BE2C (cell line): ENCODE measurements at regions not wholly inside any gene's neighbourhood (a gene's known extent, or its start where the extent isn't known, plus 50 kb on each side); places are given as distances from the start of the nearest gene placed in this dataset.

ENCODE experiments used
- DNase-seq: peaks from one replicate; pipeline ENCODE4 v3.0.0-alpha.2; 2020
- H3K27me3 ChIP-seq: fragments of 250-450 bp; sonication (Bioruptor Pico); 2 replicates; pipeline ENCODE4 v1.5.1; 2020; ENCODE audit warnings: mild to moderate bottlenecking
- H3K36me3 ChIP-seq: fragments of 250-450 bp; sonication (Bioruptor Pico); 2 replicates; pipeline ENCODE4 v1.5.1; 2020; ENCODE audit warnings: mild to moderate bottlenecking
- H3K4me1 ChIP-seq: fragments of 250-450 bp; sonication (Bioruptor Pico); 2 replicates; pipeline ENCODE4 v1.5.1; 2020
- H3K4me3 ChIP-seq: 2 replicates; pipeline ENCODE4 v1.5.1; 2011; ENCODE audit warnings: low read depth, low read length
- H3K9me3 ChIP-seq: fragments of 250-450 bp; sonication (Bioruptor Pico); 2 replicates; pipeline ENCODE4 v1.5.1; 2020
- TF ChIP-seq, protein P1 (sequence below): IDR thresholded peaks from 2 replicates; pipeline ENCODE4 v1.5.1; 2012; ENCODE audit warnings: mild to moderate bottlenecking, low read depth, low read length

DNA sequence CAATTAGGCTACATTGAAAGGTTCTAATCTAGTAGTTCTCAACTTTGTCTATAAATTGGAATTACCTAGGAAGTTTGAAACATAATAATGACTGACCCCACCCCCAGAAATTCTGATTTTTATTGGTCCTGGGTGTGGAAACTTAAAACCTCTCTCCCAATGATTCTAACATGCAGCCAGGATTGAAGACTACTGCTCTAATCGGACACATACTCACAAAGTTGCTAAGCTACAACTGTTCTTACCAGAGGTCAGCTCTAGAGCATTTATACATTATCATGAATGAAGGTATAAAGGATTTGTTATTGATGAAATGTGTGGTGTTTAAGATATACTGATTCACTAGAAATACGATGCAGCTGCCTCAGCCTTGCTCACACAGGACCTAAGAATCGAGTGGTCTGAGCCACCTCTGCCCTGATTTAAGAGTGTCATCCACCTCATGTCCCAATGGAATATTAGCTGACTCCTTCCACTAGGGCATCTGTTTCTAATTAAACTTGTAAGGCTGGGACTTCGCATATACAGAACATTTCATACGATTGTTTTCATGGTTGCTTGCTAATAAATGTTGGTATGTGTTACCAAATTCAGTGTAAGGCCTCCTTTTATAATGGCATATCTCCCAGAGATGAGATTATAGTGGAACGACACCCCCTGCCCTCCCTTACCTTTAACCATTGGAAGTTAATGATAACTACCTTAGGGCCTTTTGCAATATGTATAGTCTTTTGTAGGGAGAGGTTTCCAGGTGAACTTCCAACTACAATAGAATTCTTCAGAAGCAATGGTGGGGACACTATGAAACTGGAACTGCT, 410.8 kb upstream of the PDE3A start:
- no peak overlapping the region for H3K4me3 ChIP-seq
- peak; percentile 28 for DNase-seq
- TF ChIP-seq, protein P1, sequence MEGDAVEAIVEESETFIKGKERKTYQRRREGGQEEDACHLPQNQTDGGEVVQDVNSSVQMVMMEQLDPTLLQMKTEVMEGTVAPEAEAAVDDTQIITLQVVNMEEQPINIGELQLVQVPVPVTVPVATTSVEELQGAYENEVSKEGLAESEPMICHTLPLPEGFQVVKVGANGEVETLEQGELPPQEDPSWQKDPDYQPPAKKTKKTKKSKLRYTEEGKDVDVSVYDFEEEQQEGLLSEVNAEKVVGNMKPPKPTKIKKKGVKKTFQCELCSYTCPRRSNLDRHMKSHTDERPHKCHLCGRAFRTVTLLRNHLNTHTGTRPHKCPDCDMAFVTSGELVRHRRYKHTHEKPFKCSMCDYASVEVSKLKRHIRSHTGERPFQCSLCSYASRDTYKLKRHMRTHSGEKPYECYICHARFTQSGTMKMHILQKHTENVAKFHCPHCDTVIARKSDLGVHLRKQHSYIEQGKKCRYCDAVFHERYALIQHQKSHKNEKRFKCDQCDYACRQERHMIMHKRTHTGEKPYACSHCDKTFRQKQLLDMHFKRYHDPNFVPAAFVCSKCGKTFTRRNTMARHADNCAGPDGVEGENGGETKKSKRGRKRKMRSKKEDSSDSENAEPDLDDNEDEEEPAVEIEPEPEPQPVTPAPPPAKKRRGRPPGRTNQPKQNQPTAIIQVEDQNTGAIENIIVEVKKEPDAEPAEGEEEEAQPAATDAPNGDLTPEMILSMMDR: no peak
- no peaks in the 10 kb centered on the region for H3K36me3 ChIP-seq
- peaks cover 24% of the 10 kb centered on the region for H3K4me1 ChIP-seq
- H3K9me3 ChIP-seq: no peaks in the 10 kb centered on the region
- no peaks in the 10 kb centered on the region for H3K27me3 ChIP-seq

DNA sequence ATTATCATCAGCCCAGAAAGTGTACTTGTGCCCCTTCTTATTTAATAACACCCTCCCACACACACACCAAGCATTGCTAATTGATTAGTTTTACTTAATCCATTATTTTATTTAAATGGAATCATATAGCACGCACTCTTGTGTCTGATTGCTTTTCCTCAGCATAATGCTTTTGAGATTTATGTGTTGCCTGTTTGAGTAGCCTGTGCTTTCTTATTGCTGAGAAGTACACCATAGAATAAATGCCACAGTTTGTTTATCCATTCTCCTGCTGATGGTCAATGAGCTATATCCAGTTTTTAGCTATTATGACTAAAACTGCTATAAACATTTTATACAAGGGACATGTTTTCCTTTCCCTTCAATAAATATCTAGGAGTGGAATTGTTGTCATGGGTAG, 409.9 kb upstream of the PDE3A start:
- H3K36me3 ChIP-seq: no peaks in the 10 kb centered on the region
- H3K4me1 ChIP-seq: peaks cover 23% of the 10 kb centered on the region
- TF ChIP-seq, protein P1: no peak
- no peak overlapping the region for H3K4me3 ChIP-seq
- no peak for DNase-seq
- no peaks in the 10 kb centered on the region for H3K9me3 ChIP-seq
- no peaks in the 10 kb centered on the region for H3K27me3 ChIP-seq

DNA sequence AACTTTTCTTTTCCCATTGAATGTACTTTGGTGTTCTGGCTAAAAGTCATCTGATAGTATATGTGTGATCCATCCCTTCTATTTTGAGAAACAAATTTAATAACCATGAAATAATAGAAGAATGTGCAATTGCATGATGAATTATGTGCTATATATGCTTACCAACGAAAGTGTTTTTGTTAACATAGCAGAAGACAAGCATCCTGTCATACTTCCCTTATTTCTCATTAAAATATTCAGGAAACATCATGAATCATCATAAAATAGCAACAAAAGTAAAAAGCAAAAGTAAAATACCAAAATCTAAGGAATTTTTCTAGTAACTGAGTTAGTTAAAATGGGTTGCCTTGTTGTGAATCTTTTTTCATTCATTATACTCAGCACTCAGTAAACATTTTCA, 409.0 kb upstream of the PDE3A start:
- H3K9me3 ChIP-seq: no peaks in the 10 kb centered on the region
- H3K36me3 ChIP-seq: no peaks in the 10 kb centered on the region
- no peak for DNase-seq
- H3K4me3 ChIP-seq: no peak overlapping the region
- TF ChIP-seq, protein P1: no peak
- no peaks in the 10 kb centered on the region for H3K27me3 ChIP-seq
- H3K4me1 ChIP-seq: peaks cover 23% of the 10 kb centered on the region

DNA sequence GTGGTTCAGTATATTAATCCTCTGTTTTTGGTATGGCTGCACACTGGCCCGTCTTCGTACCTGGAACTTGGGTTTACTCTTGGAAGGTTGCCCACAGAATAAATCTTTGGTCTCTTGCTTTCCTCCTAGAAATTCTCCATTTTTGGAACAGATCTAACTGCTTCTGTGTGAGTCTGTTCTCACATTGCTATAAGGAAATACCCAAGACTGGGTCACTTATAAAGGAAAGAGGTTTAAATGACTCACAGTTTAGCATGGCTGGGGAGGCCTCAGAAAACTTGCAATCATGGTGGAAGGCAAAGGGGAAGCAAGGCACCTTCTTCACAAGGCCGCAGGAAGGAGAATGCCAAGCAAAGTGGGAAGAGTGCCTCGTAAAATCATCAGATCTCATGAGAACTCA, 407.8 kb upstream of the PDE3A start:
- Histone ChIP-seq H3K4me3 (no peak overlapping the region), H3K4me1 (peaks cover 27% of the 10 kb centered on the region), H3K9me3 (no peaks in the 10 kb centered on the region), H3K36me3 (no peaks in the 10 kb centered on the region), H3K27me3 (no peaks in the 10 kb centered on the region)
- TF ChIP-seq, protein P1: no peak
- no peak for DNase-seq

DNA sequence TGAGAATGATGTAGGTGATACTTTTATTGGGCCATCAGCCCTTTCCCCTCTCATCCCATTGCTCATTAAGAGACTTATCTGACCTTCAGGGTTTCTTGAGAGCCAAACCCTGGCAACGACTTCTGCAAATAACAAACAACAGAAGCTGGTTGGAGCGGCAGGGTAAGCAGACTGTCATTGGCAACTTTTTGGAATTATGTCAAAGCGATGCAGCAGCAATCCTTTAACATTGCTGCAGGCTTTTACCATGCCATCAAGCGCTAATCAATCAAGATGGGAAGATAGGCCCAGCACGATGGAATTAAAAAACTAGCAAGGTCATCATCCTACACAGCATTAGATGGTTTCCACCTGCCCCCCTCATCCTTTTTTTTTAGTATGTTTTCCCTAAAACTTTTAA, 406.1 kb upstream of the PDE3A start:
- Histone ChIP-seq H3K36me3 (no peaks in the 10 kb centered on the region), H3K9me3 (no peaks in the 10 kb centered on the region), H3K4me3 (no peak overlapping the region), H3K4me1 (peaks cover 23% of the 10 kb centered on the region), H3K27me3 (no peaks in the 10 kb centered on the region)
- TF ChIP-seq, protein P1: no peak
- peak; percentile 28 for DNase-seq

DNA sequence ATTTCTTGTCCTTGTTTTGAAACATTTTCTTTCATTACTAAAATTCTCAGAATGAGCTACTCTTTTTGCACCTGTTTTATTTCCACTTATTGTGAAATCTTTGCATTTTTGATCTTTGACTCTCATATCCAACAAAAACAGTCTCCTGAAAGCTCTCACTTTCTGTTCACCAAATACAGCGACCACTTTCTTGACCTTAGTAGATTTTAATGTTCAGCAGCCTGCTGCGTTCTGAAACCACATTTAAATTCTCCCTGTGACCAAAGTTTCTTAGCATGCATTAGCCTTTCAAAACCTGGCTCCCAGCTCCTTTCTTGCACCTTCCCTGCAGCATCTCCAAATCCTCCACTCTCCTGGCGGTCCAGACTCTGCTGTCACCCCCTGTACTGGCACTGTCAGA, 404.4 kb upstream of the PDE3A start:
- peaks cover 12% of the 10 kb centered on the region for H3K4me1 ChIP-seq
- no peaks in the 10 kb centered on the region for H3K27me3 ChIP-seq
- H3K9me3 ChIP-seq: no peaks in the 10 kb centered on the region
- no peak overlapping the region for H3K4me3 ChIP-seq
- no peaks in the 10 kb centered on the region for H3K36me3 ChIP-seq
- DNase-seq: no peak
- TF ChIP-seq, protein P1: no peak
